Upper lobe of right lung (tissue), 1 donor: ENCODE measurements at regions not wholly inside any gene's neighbourhood (a gene's known extent, or its start where the extent isn't known, plus 50 kb on each side); places are given as distances from the start of the nearest gene placed in this dataset.
A peak's percentile ranks its signal among the peaks of the same experiment; 100 is the strongest.

ENCODE experiments used
- ATAC-seq: fragments of 200-7000 bp; cut with Tn5 transposase; one replicate; pipeline ENCODE4 v1.9.1; 2020; ENCODE audit warnings: mild to moderate bottlenecking, moderate library complexity
- DNase-seq: peaks from one replicate; pipeline ENCODE4 v3.0.0-alpha.2; 2020
- H3K27ac ChIP-seq: fragments of 200-600 bp; one replicate; pipeline ENCODE4 v1.8.0; 2022
- H3K27me3 ChIP-seq: fragments of 200-600 bp; one replicate; pipeline ENCODE4 v1.8.0; 2022; ENCODE audit warnings: mild to moderate bottlenecking
- H3K36me3 ChIP-seq: fragments of 200-600 bp; one replicate; pipeline ENCODE4 v1.8.0; 2022
- H3K4me1 ChIP-seq: fragments of 200-600 bp; one replicate; pipeline ENCODE4 v1.8.0; 2022
- H3K4me3 ChIP-seq: fragments of 200-600 bp; one replicate; pipeline ENCODE4 v1.8.0; 2022; ENCODE audit warnings: mild to moderate bottlenecking
- H3K9me3 ChIP-seq: fragments of 200-600 bp; one replicate; pipeline ENCODE4 v1.8.0; 2022
- CTCF ChIP-seq: fragments of 200-600 bp; IDR thresholded peaks from one replicate; pipeline ENCODE4 v1.8.0; 2022; ENCODE audit warnings: antibody characterized with exemption
- intact Hi-C: fragments of 100-400 bp; cut with DNase I; formaldehyde crosslinking; loops from one replicate; pipeline ENCODE4 v1.11.0; 2022
- donor health status: DM: no; HTN: yes; CAD: no; lungs with severe emphysema.

- no peak for TF ChIP-seq CTCF
- no peak for ATAC-seq
- Histone ChIP-seq H3K27ac (no peak overlapping the region), H3K9me3 (no peaks in the 10 kb centered on the region), H3K36me3 (no peaks in the 10 kb centered on the region), H3K4me3 (no peak overlapping the region), H3K4me1 (no peaks in the 10 kb centered on the region), H3K27me3 (no peaks in the 10 kb centered on the region)
- intact Hi-C loops = no loop called here
- no peak for DNase-seq
Observed at GRCh38 chr2:66948234-66948633, 448.9 kb upstream of the ETAA1 start.

- Histone ChIP-seq H3K36me3 (no peaks in the 10 kb centered on the region), H3K4me3 (no peak overlapping the region), H3K27ac (no peak overlapping the region), H3K4me1 (no peaks in the 10 kb centered on the region), H3K27me3 (no peaks in the 10 kb centered on the region), H3K9me3 (no peaks in the 10 kb centered on the region)
- DNase-seq (no peak), ATAC-seq (no peak)
- TF ChIP-seq CTCF = no peak
- intact Hi-C loops = no loop called here
Observed at GRCh38 chr2:66957198-66957597, 439.9 kb upstream of the ETAA1 start.

DNA sequence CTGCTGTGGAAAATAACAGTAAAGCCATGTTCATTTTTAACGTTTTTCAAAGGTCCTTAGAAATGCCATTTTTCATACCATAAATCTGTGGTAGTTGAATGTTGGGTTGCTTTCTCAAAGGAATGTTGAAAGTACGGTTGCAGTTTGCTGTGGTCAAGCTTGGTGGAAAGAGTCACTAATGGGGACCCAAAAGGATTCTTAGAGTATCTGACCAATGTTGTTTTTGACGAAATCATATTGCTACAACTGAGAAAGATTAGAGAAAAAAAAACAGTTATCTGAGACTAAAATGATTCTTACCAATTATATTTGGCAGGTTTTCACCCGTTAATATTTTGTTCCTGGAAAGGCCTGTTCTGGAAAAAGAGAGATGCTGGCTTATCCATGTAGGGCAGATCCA, 439.5 kb upstream of the ETAA1 start:
- ATAC-seq = no peak
- no peaks in the 10 kb centered on the region for H3K9me3 ChIP-seq
- no peaks in the 10 kb centered on the region for H3K4me1 ChIP-seq
- TF ChIP-seq CTCF = no peak
- H3K36me3 ChIP-seq = no peaks in the 10 kb centered on the region
- no peak overlapping the region for H3K4me3 ChIP-seq
- no peaks in the 10 kb centered on the region for H3K27me3 ChIP-seq
- no peak overlapping the region for H3K27ac ChIP-seq
- DNase-seq = no peak
- intact Hi-C loops = no loop called here

DNA sequence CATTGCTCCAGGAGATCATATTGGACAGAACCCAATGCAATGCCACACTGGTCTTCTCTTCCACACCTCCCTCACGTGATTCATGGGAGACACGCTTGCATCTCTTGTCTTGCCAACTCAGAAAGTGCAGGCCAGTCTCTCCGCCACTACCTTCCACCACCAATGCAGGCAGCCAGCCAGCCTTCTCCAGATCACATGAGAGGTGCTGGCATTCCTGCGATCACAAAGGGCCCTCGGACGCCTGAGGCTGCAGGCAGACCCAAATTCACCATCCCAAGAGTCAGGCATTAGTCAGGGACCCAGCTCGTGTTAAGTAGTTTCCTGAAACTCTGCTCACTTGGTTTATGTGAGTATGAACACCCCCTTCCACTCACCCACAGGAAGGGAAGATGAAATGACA, 437.0 kb upstream of the ETAA1 start:
- Histone ChIP-seq H3K4me1 (no peaks in the 10 kb centered on the region), H3K4me3 (no peak overlapping the region), H3K27ac (no peak overlapping the region), H3K27me3 (no peaks in the 10 kb centered on the region), H3K36me3 (no peaks in the 10 kb centered on the region), H3K9me3 (no peaks in the 10 kb centered on the region)
- intact Hi-C loops = no loop called here
- ATAC-seq = no peak
- DNase-seq = no peak
- no peak for TF ChIP-seq CTCF

- Histone ChIP-seq H3K27ac (no peak overlapping the region), H3K9me3 (no peaks in the 10 kb centered on the region), H3K36me3 (no peaks in the 10 kb centered on the region), H3K27me3 (no peaks in the 10 kb centered on the region), H3K4me1 (no peaks in the 10 kb centered on the region), H3K4me3 (no peak overlapping the region)
- ATAC-seq (peak; percentile 22), DNase-seq (no peak)
- TF ChIP-seq CTCF = no peak
- intact Hi-C loops = no loop called here
Observed at GRCh38 chr2:66962716-66963115, 434.4 kb upstream of the ETAA1 start.

GRCh38 chr2:66966631-66967030, 430.5 kb upstream of the ETAA1 start:
- H3K27ac ChIP-seq = no peak overlapping the region
- no peak for DNase-seq
- intact Hi-C loops = no loop called here
- no peaks in the 10 kb centered on the region for H3K9me3 ChIP-seq
- ATAC-seq = no peak
- no peak overlapping the region for H3K4me3 ChIP-seq
- no peaks in the 10 kb centered on the region for H3K27me3 ChIP-seq
- H3K36me3 ChIP-seq = no peaks in the 10 kb centered on the region
- TF ChIP-seq CTCF = no peak
- no peaks in the 10 kb centered on the region for H3K4me1 ChIP-seq
